ENCODE measurements at regions not wholly inside any gene's neighbourhood (a gene's known extent, or its start where the extent isn't known, plus 50 kb on each side); places are given as distances from the start of the nearest gene placed in this dataset.

DNA sequence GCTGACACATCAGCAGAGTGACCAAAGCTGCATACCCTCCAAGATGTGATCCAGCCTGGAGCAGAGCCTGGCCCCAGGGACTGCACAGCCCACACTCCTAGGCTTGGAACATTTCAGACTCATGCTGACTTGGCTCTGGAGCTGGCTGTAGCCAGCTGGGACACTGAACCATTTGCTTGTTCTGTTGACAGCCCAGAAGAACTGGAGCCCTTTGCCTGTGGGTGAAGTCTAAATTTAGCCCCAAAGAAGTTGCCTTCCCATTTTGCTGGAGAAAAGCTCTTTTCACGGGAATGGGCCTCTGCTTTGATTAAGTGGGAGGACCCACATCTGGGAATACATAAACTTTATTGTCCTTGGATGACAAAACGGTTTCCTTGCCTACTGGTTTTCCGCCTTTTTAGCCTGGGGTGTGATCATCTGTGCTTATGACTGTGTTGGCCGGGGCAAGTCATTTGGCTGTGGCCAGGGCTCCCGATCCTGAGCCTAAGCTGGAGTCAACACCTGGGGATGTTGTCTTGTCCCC, 186.2 kb upstream of the BMPER start:
- TF ChIP-seq, protein P1, sequence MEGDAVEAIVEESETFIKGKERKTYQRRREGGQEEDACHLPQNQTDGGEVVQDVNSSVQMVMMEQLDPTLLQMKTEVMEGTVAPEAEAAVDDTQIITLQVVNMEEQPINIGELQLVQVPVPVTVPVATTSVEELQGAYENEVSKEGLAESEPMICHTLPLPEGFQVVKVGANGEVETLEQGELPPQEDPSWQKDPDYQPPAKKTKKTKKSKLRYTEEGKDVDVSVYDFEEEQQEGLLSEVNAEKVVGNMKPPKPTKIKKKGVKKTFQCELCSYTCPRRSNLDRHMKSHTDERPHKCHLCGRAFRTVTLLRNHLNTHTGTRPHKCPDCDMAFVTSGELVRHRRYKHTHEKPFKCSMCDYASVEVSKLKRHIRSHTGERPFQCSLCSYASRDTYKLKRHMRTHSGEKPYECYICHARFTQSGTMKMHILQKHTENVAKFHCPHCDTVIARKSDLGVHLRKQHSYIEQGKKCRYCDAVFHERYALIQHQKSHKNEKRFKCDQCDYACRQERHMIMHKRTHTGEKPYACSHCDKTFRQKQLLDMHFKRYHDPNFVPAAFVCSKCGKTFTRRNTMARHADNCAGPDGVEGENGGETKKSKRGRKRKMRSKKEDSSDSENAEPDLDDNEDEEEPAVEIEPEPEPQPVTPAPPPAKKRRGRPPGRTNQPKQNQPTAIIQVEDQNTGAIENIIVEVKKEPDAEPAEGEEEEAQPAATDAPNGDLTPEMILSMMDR (IDR thresholded peaks at IDR 0.05; ENCODE audit: poor library complexity), result no peak
- TF ChIP-seq EZH2 (IDR thresholded peaks at IDR 0.05; ENCODE audit: borderline replicate concordance), result no peak
